Loucy (cell line): ENCODE measurements at regions not wholly inside any gene's neighbourhood (a gene's known extent, or its start where the extent isn't known, plus 50 kb on each side); places are given as distances from the start of the nearest gene placed in this dataset.

Experiments used
- H2AFZ ChIP-seq: fragments of 200-600 bp; sonication (generic); 2 replicates; pipeline ENCODE4 v1.6.0; 2016; ENCODE audit warnings: antibody characterized with exemption, mild to moderate bottlenecking, low read length, moderate library complexity
- H3F3A ChIP-seq: fragments of 200-600 bp; 2 replicates; pipeline ENCODE4 v1.6.0; 2016; ENCODE audit warnings: antibody characterized with exemption, low read depth, mild to moderate bottlenecking
- H3K27me3 ChIP-seq: fragments of 200-600 bp; sonication (generic); 2 replicates; pipeline ENCODE4 v1.6.1; 2014; ENCODE audit warnings: low read length, mild to moderate bottlenecking; ENCODE audit not compliant: insufficient read depth, poor library complexity, severe bottlenecking
- H3K36me3 ChIP-seq: fragments of 200-600 bp; sonication (generic); 2 replicates; pipeline ENCODE4 v1.6.1; 2016; ENCODE audit warnings: low read length; ENCODE audit not compliant: insufficient read depth
- H3K4me1 ChIP-seq: fragments of 200-600 bp; sonication (generic); 2 replicates; pipeline ENCODE4 v1.5.1; 2014; ENCODE audit warnings: low read length, mild to moderate bottlenecking; ENCODE audit not compliant: insufficient read depth, poor library complexity, severe bottlenecking
- H3K4me2 ChIP-seq: fragments of 200-600 bp; sonication (generic); 2 replicates; pipeline ENCODE4 v1.6.0; 2014; ENCODE audit warnings: antibody characterized with exemption, low read length, low read depth, mild to moderate bottlenecking; ENCODE audit not compliant: poor library complexity, severe bottlenecking
- H3K4me3 ChIP-seq: fragments of 200-600 bp; sonication (generic); 2 replicates; pipeline ENCODE4 v1.5.1; 2014; ENCODE audit warnings: low read length, mild to moderate bottlenecking, mixed read lengths; ENCODE audit not compliant: poor library complexity, severe bottlenecking
- H3K79me2 ChIP-seq: fragments of 200-600 bp; sonication (generic); 2 replicates; pipeline ENCODE4 v1.6.1; 2014; ENCODE audit warnings: low read length; ENCODE audit not compliant: insufficient read depth
- H3K9ac ChIP-seq: fragments of 200-600 bp; sonication (generic); 2 replicates; pipeline ENCODE4 v1.6.0; 2014; ENCODE audit warnings: mild to moderate bottlenecking, low read depth, low read length, moderate library complexity; ENCODE audit not compliant: poor library complexity, severe bottlenecking
- H3K9me2 ChIP-seq: fragments of 200-600 bp; sonication (generic); replicated peaks from 2 replicates; pipeline ENCODE4 v1.6.1; 2016; ENCODE audit warnings: low read depth, low read length, mixed read lengths
- H3K9me3 ChIP-seq: fragments of 200-600 bp; sonication (generic); 2 replicates; pipeline ENCODE4 v1.6.1; 2014; ENCODE audit warnings: mild to moderate bottlenecking, antibody characterized with exemption, low read length, low read depth; ENCODE audit not compliant: insufficient read depth
- H4K20me1 ChIP-seq: fragments of 200-600 bp; sonication (generic); 2 replicates; pipeline ENCODE4 v1.6.0; 2014; ENCODE audit warnings: antibody characterized with exemption, low read length, mild to moderate bottlenecking; ENCODE audit not compliant: insufficient read depth, poor library complexity, severe bottlenecking
- CTCF ChIP-seq: fragments of 200-600 bp; sonication (generic); conservative IDR thresholded peaks from 2 replicates; pipeline ENCODE4 v1.5.1; 2014; ENCODE audit warnings: mild to moderate bottlenecking, antibody characterized with exemption, low read length
- EZH2phosphoT487 ChIP-seq: fragments of 200-600 bp; IDR thresholded peaks from 2 replicates; pipeline ENCODE4 v1.6.1; 2018; ENCODE audit warnings: antibody characterized with exemption, mild to moderate bottlenecking, moderate library complexity, borderline replicate concordance

- TF ChIP-seq CTCF, result no peak
- TF ChIP-seq EZH2phosphoT487, result no peak
- Histone ChIP-seq H3F3A (no peaks in the 10 kb centered on the region), H3K36me3 (no peaks in the 10 kb centered on the region), H3K27me3 (no peaks in the 10 kb centered on the region), H3K79me2 (no peaks in the 10 kb centered on the region), H3K9me2 (no peaks in the 10 kb centered on the region), H3K4me1 (no peaks in the 10 kb centered on the region), H3K4me3 (no peak overlapping the region), H3K9me3 (no peaks in the 10 kb centered on the region), H2AFZ (no peak overlapping the region), H3K9ac (no peak overlapping the region), H4K20me1 (no peaks in the 10 kb centered on the region), H3K4me2 (no peak overlapping the region)
Observed at GRCh38 chr6:126113261-126113660, 126.9 kb downstream of the TRMT11 start.

DNA sequence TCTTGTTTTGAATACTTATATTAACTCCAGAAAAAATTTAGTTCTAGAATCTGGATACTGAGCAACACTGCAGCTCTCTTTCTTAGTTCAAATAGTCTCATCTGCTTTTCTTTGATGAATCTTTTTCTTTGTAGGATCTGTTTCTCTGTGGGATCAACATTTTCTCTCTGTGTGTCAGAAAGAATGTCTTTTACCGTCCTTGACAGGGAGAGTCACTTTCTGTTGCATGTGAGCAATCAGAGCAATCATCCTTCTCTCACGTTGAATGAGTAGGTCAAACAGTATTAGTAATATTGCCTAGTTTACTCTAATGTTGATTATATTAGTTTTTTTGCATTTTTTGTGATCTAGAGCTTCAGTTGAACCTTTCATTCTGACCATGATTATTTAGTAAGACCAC lies 130.9 kb downstream of the TRMT11 start:
- H3K27me3 ChIP-seq, result no peaks in the 10 kb centered on the region
- no peak overlapping the region for H3K9ac ChIP-seq
- no peaks in the 10 kb centered on the region for H3F3A ChIP-seq
- H3K79me2 ChIP-seq, result no peaks in the 10 kb centered on the region
- no peaks in the 10 kb centered on the region for H3K9me3 ChIP-seq
- no peak overlapping the region for H3K4me3 ChIP-seq
- H4K20me1 ChIP-seq, result no peaks in the 10 kb centered on the region
- H3K36me3 ChIP-seq, result no peaks in the 10 kb centered on the region
- H2AFZ ChIP-seq, result no peak overlapping the region
- no peaks in the 10 kb centered on the region for H3K4me1 ChIP-seq
- H3K4me2 ChIP-seq, result no peak overlapping the region
- no peak for TF ChIP-seq CTCF
- no peak for TF ChIP-seq EZH2phosphoT487
- no peaks in the 10 kb centered on the region for H3K9me2 ChIP-seq

- Histone ChIP-seq H3F3A (no peaks in the 10 kb centered on the region), H4K20me1 (no peaks in the 10 kb centered on the region), H3K4me2 (no peak overlapping the region), H3K4me1 (no peaks in the 10 kb centered on the region), H3K9ac (no peak overlapping the region), H3K79me2 (no peaks in the 10 kb centered on the region), H2AFZ (no peak overlapping the region), H3K9me3 (no peaks in the 10 kb centered on the region), H3K9me2 (no peaks in the 10 kb centered on the region), H3K27me3 (no peaks in the 10 kb centered on the region), H3K4me3 (no peak overlapping the region), H3K36me3 (no peaks in the 10 kb centered on the region)
- TF ChIP-seq CTCF (no peak), EZH2phosphoT487 (no peak)
Observed at GRCh38 chr6:126118058-126118755, 131.9 kb downstream of the TRMT11 start.
